Omental fat pad (tissue), 3 donors: ENCODE measurements at regions not wholly inside any gene's neighbourhood (a gene's known extent, or its start where the extent isn't known, plus 50 kb on each side); places are given as distances from the start of the nearest gene placed in this dataset.
"Not testable (repeated sequence)": the region's sequence is repeated elsewhere in the genome, so short reads cannot be mapped to it uniquely, and the experiment has no call there.

ENCODE experiments used
- ATAC-seq: fragments of 150-250 bp; one replicate; pipeline ENCODE4 v1.9.1; 2016; ENCODE audit warnings: mild to moderate bottlenecking, moderate library complexity; ENCODE audit not compliant: low FRiP score
- DNase-seq: peaks from one replicate; pipeline ENCODE4 v3.0.0-alpha.2; 2019; ENCODE audit warnings: low spot score
- TF ChIP-seq, protein P1 (sequence below), 3 donors: fragments of 450-650 bp; IDR thresholded peaks; one replicate each; pipeline ENCODE4 v1.5.1; 2016 to 2017; ENCODE audit warnings: antibody characterized with exemption in 3 of 3, mild to moderate bottlenecking in 3 of 3, moderate library complexity in 2 of 3

DNA sequence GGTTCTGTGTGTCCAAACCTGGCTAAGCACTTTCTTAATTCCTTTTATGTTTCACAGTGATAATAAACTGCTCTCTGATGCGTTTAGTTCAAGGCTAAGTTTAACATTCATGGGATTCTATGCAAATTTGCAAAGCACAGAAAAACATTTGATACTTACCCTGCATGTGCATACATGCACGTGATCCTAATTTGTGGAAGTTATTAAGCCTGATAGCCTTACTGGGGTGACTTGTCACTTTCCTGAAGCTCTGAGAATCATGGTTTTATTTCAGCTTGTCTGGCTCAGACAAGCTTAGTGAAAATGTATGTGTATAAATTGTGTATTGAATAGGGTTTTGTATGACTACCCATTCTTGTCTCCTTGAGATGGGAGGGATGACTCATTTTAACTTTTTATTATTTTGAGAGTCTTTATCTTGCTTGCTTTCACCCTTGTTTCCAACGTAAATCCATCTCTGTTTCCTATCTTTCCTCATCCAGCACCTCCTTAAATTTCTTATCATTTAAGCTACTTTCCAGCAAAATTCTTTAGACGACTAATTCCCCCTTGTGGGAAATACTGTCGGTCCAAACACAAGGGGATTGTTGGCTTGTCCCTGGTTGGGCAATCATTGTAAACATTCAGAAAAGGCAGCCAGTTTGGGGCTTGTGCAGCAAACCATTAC lies 167.1 kb downstream of the C11orf91 start:
- ATAC-seq (peak; percentile 55), DNase-seq (no peak)
- TF ChIP-seq, protein P1, sequence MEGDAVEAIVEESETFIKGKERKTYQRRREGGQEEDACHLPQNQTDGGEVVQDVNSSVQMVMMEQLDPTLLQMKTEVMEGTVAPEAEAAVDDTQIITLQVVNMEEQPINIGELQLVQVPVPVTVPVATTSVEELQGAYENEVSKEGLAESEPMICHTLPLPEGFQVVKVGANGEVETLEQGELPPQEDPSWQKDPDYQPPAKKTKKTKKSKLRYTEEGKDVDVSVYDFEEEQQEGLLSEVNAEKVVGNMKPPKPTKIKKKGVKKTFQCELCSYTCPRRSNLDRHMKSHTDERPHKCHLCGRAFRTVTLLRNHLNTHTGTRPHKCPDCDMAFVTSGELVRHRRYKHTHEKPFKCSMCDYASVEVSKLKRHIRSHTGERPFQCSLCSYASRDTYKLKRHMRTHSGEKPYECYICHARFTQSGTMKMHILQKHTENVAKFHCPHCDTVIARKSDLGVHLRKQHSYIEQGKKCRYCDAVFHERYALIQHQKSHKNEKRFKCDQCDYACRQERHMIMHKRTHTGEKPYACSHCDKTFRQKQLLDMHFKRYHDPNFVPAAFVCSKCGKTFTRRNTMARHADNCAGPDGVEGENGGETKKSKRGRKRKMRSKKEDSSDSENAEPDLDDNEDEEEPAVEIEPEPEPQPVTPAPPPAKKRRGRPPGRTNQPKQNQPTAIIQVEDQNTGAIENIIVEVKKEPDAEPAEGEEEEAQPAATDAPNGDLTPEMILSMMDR (IDR thresholded peaks at IDR 0.05), result no peak

DNA sequence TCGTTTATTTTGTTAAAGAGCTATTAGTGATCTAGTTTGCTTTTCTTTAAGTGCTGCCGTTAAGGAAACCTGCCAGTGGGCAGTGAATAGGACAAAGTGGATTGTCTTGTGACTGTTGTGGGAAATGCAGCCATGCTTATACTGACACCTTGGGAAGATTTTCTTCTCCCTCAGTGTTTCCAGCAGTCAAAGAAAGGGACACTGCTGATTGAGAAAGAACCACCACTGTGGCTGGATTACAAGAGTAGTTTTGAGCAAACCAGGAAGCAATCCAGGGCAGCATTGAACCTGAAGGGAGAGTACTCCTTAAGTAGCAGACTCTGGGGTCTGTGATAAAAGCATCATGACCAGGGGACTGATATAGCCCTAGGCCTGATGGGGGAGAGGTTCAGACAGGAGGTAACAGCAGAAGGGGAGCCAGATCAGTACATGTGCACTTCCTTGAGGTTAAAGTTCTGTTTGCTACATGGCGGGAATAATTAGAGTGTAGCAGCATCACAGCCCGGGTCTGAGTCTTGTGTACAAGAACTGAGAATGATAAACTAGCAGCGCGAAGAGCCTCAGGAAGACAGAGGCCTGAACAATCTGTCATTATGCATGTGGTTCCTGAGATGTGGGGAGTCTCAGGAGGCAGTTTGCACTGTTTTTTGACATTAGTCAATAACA lies 167.8 kb downstream of the C11orf91 start:
- DNase-seq, result no peak
- TF ChIP-seq, protein P1 (IDR thresholded peaks at IDR 0.05), result no peak
- no peak for ATAC-seq

DNA sequence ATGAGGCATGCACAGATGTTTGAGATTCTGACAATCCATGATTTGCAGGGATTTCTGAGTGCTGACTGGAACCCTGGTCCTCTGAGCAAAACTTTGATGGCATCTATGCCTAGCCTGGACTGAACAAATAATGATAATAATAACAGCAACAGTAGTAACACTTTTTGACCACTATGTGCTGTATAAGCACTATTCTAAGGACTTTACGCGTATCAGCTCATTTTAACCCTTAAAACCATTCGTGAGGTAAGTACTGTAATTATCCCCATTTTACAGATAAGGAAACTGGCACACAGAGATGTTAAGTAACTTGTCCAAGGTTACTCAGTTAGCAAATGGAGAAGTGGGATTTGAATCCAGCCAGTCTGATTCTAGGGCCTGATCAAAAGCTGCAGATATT lies 168.4 kb downstream of the C11orf91 start:
- TF ChIP-seq, protein P1 (IDR thresholded peaks at IDR 0.05), result no peak
- no peak for ATAC-seq
- no peak for DNase-seq

DNA sequence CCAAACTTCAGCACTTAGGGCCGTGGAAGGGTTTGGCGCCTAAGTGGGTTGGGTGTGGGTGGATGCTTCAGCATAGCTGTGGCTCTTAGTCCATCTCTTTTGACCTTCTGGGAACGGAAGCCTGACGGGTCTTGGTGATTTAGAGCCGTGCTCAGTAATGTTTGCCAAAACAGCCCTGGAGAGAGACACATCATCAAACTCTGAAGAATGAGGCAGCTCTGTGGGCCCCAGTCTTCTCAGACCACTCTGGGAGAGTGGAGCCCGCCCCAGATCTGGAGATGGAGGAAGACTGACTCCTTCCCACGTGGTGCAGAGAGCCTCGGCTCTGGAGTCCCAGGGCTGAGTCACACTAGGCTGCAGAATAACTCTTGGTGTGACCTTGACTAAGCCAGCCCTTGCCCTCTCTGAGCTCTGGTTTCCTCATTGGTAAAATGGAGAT lies 168.9 kb downstream of the C11orf91 start:
- ATAC-seq (peak; percentile 70), DNase-seq (no peak)
- TF ChIP-seq, protein P1 (IDR thresholded peaks at IDR 0.05), result no peak

DNA sequence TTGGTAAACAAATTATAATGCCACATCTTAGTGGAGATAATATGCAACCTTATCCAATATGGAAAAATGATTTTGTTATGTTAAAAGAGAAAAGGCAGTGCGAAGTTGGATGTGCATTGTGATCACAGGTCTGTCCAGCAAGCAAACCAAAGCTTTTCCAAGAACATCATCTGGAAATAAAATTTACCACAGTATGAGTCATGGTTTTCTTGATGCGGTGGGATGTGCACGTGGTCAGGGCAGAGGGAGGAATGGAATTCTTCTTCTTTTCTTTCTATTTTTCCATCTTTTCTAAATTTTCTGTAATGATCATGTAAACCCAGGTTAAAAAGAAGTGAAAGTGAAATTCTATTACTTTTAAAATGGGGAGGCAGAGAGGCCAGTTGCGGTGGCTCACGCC lies 169.8 kb downstream of the C11orf91 start:
- TF ChIP-seq, protein P1 (IDR thresholded peaks at IDR 0.05), result no peak
- no peak for DNase-seq
- ATAC-seq, result no peak

DNA sequence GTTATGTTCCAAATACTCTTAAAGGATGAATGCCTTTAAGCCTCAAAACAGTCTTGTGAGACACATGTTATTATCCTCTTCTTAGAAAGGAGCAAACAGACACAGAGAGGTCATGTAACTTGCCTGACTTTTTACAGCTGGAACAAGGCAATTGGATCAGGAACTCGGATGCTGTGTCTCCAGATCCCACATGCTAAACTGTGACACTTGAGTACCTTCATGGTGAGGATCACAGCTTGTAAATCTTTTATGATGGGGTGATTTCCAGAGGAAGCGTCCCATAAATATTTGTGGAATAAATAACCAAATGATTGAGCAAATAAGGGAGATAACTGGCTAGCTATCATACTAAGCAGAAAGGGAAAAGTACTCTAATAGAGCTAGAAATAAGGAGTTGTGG lies 171.2 kb downstream of the C11orf91 start:
- DNase-seq, result no peak
- TF ChIP-seq, protein P1 (IDR thresholded peaks at IDR 0.05), result no peak
- no peak for ATAC-seq

DNA sequence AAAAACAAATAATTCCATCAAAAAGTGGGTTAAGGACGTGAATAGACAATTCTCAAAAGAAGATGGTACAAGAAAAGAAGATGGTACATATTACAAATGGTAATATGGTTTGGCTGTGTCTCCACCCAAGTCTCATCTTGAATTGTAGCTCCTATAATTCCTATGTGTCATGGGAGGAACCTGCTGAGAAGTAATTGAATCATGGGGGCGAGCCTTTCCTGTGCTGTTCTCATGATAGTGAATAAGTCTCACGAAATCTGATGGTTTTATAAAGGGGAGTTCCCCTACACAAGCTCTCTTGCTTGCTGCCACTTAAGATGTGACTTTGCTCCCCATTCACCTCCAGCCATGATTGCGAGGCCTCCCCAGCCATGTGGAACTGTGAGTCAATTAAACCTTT lies 172.9 kb downstream of the C11orf91 start:
- not testable (repeated sequence) for ATAC-seq

More for the DNA sequence above, 172.9 kb downstream of the C11orf91 start:
- DNase-seq, result not testable (repeated sequence)
